ENCODE measurements at regions not wholly inside any gene's neighbourhood (a gene's known extent, or its start where the extent isn't known, plus 50 kb on each side); places are given as distances from the start of the nearest gene placed in this dataset.

- TF ChIP-seq CTCF (IDR thresholded peaks at IDR 0.05; ENCODE audit: poor library complexity), result no peak
- TF ChIP-seq EZH2phosphoT487 (IDR thresholded peaks at IDR 0.05; ENCODE audit: low read depth, severe bottlenecking, unreplicated experiment), result no peak
Observed at GRCh38 chr4:176864238-176864637, 71.5 kb upstream of the VEGFC start.

Data from hepatocyte (in vitro differentiated cells).